NB4 (cell line): ENCODE measurements at regions not wholly inside any gene's neighbourhood (a gene's known extent, or its start where the extent isn't known, plus 50 kb on each side); places are given as distances from the start of the nearest gene placed in this dataset.

Source experiments
- DNase-seq: peaks from one replicate; pipeline ENCODE4 v3.0.0; 2010; ENCODE audit warnings: low read depth
- H3K4me3 ChIP-seq: one replicate; pipeline ENCODE4 v1.5.1; 2011; ENCODE audit warnings: mild to moderate bottlenecking, low read depth, low read length, moderate library complexity
- MYC ChIP-seq: IDR thresholded peaks from 2 replicates; pipeline ENCODE4 v1.6.1; 2011; ENCODE audit warnings: low read depth, low read length
- POLR2A ChIP-seq: IDR thresholded peaks from 2 replicates; pipeline ENCODE4 v1.6.1; 2011; ENCODE audit warnings: mild to moderate bottlenecking; ENCODE audit not compliant: insufficient read length; ENCODE audit errors: extremely low read depth
- TF ChIP-seq, protein P1 (sequence below): IDR thresholded peaks from 2 replicates; pipeline ENCODE4 v1.6.1; 2011; ENCODE audit warnings: low read depth, low read length
- TF ChIP-seq, protein P2 (sequence below): IDR thresholded peaks from one replicate; pipeline ENCODE4 v1.5.1; 2012; ENCODE audit warnings: low read depth, low read length

DNA sequence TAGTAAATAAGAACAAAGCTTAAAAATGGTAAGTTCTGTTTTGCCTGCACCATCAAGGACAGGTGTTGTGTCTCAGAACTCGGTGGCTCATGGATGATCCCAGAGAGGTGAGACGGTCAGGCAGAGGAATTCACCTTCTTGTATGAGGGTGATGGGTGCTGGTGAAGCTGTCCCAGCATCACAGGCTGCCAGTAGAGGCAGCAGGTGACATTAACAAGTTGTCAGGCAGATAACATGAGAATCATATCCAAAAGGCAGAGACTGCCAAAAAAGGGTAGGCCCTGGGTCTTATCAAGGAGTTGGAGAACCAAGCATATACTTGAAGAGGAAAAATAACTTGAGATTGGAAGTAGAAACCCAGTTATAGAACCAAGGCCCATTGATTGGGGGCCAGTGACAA, 437.8 kb downstream of the DYNC2H1 start:
- DNase-seq, result no peak
- TF ChIP-seq, protein P1, sequence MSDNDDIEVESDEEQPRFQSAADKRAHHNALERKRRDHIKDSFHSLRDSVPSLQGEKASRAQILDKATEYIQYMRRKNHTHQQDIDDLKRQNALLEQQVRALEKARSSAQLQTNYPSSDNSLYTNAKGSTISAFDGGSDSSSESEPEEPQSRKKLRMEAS, result no peak
- no peak for TF ChIP-seq MYC
- no peak for TF ChIP-seq POLR2A
- TF ChIP-seq, protein P2, sequence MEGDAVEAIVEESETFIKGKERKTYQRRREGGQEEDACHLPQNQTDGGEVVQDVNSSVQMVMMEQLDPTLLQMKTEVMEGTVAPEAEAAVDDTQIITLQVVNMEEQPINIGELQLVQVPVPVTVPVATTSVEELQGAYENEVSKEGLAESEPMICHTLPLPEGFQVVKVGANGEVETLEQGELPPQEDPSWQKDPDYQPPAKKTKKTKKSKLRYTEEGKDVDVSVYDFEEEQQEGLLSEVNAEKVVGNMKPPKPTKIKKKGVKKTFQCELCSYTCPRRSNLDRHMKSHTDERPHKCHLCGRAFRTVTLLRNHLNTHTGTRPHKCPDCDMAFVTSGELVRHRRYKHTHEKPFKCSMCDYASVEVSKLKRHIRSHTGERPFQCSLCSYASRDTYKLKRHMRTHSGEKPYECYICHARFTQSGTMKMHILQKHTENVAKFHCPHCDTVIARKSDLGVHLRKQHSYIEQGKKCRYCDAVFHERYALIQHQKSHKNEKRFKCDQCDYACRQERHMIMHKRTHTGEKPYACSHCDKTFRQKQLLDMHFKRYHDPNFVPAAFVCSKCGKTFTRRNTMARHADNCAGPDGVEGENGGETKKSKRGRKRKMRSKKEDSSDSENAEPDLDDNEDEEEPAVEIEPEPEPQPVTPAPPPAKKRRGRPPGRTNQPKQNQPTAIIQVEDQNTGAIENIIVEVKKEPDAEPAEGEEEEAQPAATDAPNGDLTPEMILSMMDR, result no peak
- H3K4me3 ChIP-seq, result no peak overlapping the region

DNA sequence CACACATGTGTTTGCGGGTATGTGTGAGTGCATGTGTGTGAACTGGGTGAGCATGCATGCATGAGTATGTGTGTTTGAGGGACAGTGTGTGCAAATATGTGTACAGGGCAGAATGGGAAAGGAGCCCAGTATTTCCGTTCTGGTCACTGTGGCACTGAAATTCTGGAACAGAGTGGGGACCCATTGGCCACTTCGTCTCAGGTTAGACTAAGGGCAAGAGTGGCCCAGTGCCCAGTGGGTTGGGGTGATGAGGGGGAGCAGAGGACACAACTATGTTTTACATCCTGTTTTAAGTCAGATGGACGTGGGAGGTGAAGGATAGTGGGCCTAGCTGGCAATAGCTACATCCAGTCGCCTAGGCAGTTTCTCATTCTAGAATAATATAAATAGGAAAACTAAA, 438.5 kb downstream of the DYNC2H1 start:
- TF ChIP-seq, protein P1, result no peak
- no peak for TF ChIP-seq POLR2A
- H3K4me3 ChIP-seq, result no peak overlapping the region
- no peak for DNase-seq

DNA sequence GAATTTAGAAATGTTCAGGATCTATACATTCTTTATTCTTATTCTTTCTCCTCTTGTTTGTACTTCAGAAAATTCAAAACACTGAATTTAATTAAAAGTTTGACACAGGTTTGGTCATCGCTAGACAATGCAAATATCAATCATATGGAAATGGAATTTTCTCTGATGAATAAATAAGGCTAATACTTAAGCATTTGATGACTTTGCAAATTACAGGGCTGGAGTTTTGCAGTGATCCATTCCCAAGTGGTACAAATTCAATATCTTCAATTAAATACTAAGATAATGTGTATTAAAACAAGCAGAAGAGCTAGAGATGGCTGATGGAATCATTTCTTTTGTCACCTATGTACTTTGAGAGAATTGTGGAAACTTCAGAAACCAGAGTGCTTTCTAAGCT, 439.6 kb downstream of the DYNC2H1 start:
- TF ChIP-seq, protein P2, result no peak
- TF ChIP-seq, protein P1, result no peak
- TF ChIP-seq POLR2A (no peak), MYC (no peak)
- DNase-seq, result no peak
- H3K4me3 ChIP-seq, result no peak overlapping the region

DNA sequence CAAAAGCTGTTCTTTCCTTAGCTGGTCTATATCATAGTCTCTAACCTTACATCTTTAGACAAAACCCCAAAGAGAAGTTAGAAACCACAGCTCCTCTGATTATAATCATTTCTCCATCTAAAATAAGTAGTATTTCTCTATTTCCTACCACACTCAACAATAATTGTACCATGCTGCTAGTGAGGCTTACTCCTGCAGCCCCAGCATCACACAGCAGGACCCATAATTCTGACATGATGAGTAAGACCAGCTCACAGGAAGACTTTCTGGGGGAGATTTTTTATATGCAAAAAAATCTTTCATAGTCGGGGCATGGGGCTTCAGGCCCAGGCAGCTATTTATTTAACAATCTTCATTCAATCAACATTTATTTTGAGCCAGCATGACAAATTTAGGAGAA, 441.6 kb downstream of the DYNC2H1 start:
- H3K4me3 ChIP-seq, result no peak overlapping the region
- TF ChIP-seq, protein P2, result no peak
- TF ChIP-seq MYC, result no peak
- DNase-seq, result no peak

DNA sequence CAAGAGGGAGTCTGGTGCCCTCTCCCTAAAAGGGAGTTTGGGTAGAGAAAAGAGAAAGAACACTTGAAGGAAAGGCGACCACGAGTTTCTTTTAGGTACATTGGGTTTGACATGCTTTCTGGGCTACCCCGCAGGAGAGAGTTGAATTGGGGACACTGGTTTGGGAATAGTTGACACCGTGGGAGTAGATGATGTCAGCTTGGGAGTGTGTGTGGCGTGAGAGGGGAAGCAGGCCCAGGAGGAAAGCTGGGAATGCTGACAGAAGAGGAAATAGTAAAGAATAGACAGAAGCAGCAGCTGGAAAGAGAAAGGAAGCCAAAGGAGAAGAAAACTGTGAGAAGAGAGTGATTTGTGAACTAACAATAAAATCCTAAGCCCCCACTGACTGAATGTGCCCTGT, 442.9 kb downstream of the DYNC2H1 start:
- TF ChIP-seq POLR2A, result no peak
- TF ChIP-seq, protein P1, result no peak
- TF ChIP-seq, protein P2, result no peak
- TF ChIP-seq MYC, result no peak
- no peak overlapping the region for H3K4me3 ChIP-seq
- DNase-seq, result no peak

DNA sequence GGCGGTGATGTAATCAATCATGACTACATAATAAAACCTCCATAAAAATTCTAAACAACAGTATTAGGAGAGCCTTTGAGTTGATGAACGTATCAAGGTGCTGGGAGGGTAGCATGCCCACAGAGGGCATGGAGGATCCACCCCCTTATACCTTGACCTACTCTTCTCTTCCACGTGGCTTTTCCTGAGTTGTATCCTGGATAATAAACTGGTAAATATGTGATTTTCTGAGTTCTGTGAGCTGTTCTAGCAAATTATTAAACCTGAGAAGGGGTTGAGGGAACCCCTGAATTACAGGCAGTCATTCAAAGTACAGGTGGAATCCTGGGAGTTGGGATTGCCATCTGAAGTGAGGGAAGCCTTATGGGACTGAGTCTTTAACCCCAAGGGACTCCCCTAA, 446.9 kb downstream of the DYNC2H1 start:
- TF ChIP-seq MYC, result no peak
- no peak for TF ChIP-seq POLR2A
- DNase-seq, result no peak
- no peak overlapping the region for H3K4me3 ChIP-seq

DNA sequence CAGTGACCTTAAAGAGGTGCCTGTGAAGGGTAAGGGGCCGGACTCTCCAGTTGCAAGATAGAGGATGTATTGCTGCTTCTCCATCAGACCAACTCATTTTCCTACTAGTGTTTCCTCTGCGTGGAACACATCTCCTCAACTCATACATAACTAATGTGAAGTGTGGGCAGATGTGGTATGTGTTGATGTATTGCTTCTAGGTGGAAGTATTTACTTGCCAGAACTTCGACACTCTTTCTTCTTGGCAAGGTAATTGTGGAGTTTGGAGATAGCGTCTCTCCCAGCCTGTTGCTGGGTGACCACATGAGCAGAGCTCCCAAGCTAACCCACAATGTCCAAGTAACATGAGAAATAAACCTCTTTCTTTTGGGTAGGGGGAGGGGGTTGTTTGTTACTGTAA, 456.9 kb downstream of the DYNC2H1 start:
- no peak overlapping the region for H3K4me3 ChIP-seq
- TF ChIP-seq POLR2A (no peak), MYC (no peak)
- TF ChIP-seq, protein P2, result no peak
- TF ChIP-seq, protein P1, result no peak

More for the DNA sequence above, 456.9 kb downstream of the DYNC2H1 start:
- DNase-seq, result no peak
